Choroid plexus epithelial cell (primary cell): ENCODE measurements at regions not wholly inside any gene's neighbourhood (a gene's known extent, or its start where the extent isn't known, plus 50 kb on each side); places are given as distances from the start of the nearest gene placed in this dataset.

ENCODE experiments used
- DNase-seq: peaks from one replicate; pipeline ENCODE4 v3.0.0-alpha.2; 2010; ENCODE audit warnings: low read depth
- H3K4me3 ChIP-seq: 2 replicates; pipeline ENCODE4 v1.5.1; 2011; ENCODE audit warnings: low read depth, mild to moderate bottlenecking, control low read depth, low read length, moderate library complexity
- CTCF ChIP-seq: conservative IDR thresholded peaks from 2 replicates; pipeline ENCODE4 v1.5.1; 2011; ENCODE audit warnings: low read depth, mild to moderate bottlenecking, control low read depth, inconsistent platforms, low read length, moderate library complexity

GRCh38 chr1:221075911-221076310, 196.7 kb downstream of the HLX start:
- no peak overlapping the region for H3K4me3 ChIP-seq
- DNase-seq: no peak
- TF ChIP-seq CTCF: no peak

- TF ChIP-seq CTCF: no peak
- no peak for DNase-seq
- no peak overlapping the region for H3K4me3 ChIP-seq
Measured at GRCh38 chr1:221076391-221076811, 197.2 kb downstream of the HLX start.

- TF ChIP-seq CTCF: no peak
- H3K4me3 ChIP-seq: no peak overlapping the region
- DNase-seq: no peak
Measured at GRCh38 chr1:221078260-221078965, 199.2 kb downstream of the HLX start.

GRCh38 chr1:221083902-221084301, 204.7 kb downstream of the HLX start:
- no peak overlapping the region for H3K4me3 ChIP-seq
- TF ChIP-seq CTCF: no peak
- no peak for DNase-seq

GRCh38 chr1:221084681-221085080, 205.4 kb downstream of the HLX start:
- no peak for TF ChIP-seq CTCF
- no peak overlapping the region for H3K4me3 ChIP-seq
- DNase-seq: no peak

- TF ChIP-seq CTCF: no peak
- H3K4me3 ChIP-seq: no peak overlapping the region
- no peak for DNase-seq
Measured at GRCh38 chr1:221085701-221086375, 206.6 kb downstream of the HLX start.

GRCh38 chr1:221087919-221088318, 208.7 kb downstream of the HLX start:
- DNase-seq: peak; percentile 33
- no peak overlapping the region for H3K4me3 ChIP-seq
- TF ChIP-seq CTCF: no peak
